GM23338 (cell line): ENCODE measurements at regions not wholly inside any gene's neighbourhood (a gene's known extent, or its start where the extent isn't known, plus 50 kb on each side); places are given as distances from the start of the nearest gene placed in this dataset.

Experiments used
- EZH2 ChIP-seq: fragments of 200-600 bp; sonication (generic); IDR thresholded peaks from one replicate; pipeline ENCODE4 v1.8.0; 2017; ENCODE audit warnings: antibody characterized with exemption, mild to moderate bottlenecking, low read depth; ENCODE audit not compliant: unreplicated experiment
- EZH2phosphoT487 ChIP-seq: fragments of 200-600 bp; sonication (generic); IDR thresholded peaks from one replicate; pipeline ENCODE4 v1.8.1; 2018; ENCODE audit warnings: antibody characterized with exemption; ENCODE audit not compliant: unreplicated experiment
- JUNB ChIP-seq: IDR thresholded peaks from one replicate; pipeline ENCODE4 v1.6.1; 2016; ENCODE audit warnings: antibody characterized with exemption; ENCODE audit not compliant: unreplicated experiment
- TF ChIP-seq, protein P1 (sequence below), 2 experiments: fragments of 200-600 bp in 1 of 2; sonication (generic) in 1 of 2; conservative IDR thresholded peaks; 2 replicates each; pipeline versions ENCODE4 v1.5.1 to v1.6.1; 2016 to 2017; ENCODE audit warnings: antibody characterized with exemption in 2 of 2, low read depth in 2 of 2, mild to moderate bottlenecking in 2 of 2, moderate library complexity in 1 of 2

GRCh38 chr2:57180678-57181077, 865.9 kb upstream of the VRK2 start:
- TF ChIP-seq, protein P1, sequence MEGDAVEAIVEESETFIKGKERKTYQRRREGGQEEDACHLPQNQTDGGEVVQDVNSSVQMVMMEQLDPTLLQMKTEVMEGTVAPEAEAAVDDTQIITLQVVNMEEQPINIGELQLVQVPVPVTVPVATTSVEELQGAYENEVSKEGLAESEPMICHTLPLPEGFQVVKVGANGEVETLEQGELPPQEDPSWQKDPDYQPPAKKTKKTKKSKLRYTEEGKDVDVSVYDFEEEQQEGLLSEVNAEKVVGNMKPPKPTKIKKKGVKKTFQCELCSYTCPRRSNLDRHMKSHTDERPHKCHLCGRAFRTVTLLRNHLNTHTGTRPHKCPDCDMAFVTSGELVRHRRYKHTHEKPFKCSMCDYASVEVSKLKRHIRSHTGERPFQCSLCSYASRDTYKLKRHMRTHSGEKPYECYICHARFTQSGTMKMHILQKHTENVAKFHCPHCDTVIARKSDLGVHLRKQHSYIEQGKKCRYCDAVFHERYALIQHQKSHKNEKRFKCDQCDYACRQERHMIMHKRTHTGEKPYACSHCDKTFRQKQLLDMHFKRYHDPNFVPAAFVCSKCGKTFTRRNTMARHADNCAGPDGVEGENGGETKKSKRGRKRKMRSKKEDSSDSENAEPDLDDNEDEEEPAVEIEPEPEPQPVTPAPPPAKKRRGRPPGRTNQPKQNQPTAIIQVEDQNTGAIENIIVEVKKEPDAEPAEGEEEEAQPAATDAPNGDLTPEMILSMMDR (conservative IDR thresholded peaks at IDR 0.05; ENCODE audit: low read depth in 2 of 2), result no peak
- no peak for TF ChIP-seq EZH2
- no peak for TF ChIP-seq EZH2phosphoT487
- no peak for TF ChIP-seq JUNB
